Coronary artery (tissue), 2 donors: ENCODE measurements at regions not wholly inside any gene's neighbourhood (a gene's known extent, or its start where the extent isn't known, plus 50 kb on each side); places are given as distances from the start of the nearest gene placed in this dataset.
A peak's percentile ranks its signal among the peaks of the same experiment; 100 is the strongest.

Experiments
- DNase-seq: peaks from one replicate; pipeline ENCODE4 v3.0.0-alpha.2; 2017; ENCODE audit warnings: low spot score
- H3K27ac ChIP-seq, 2 donors: fragments of 200-600 bp; sonication (generic); one replicate each; pipeline ENCODE4 v1.5.1; 2016 to 2019
- H3K4me3 ChIP-seq: fragments of 200-600 bp; sonication (generic); 2 replicates; pipeline ENCODE4 v1.5.1; 2016; ENCODE audit warnings: mild to moderate bottlenecking, moderate library complexity
- TF ChIP-seq, protein P1 (sequence below): fragments of 200-600 bp; sonication (generic); IDR thresholded peaks from one replicate; pipeline ENCODE4 v1.5.1; 2019; ENCODE audit warnings: antibody characterized with exemption

DNA sequence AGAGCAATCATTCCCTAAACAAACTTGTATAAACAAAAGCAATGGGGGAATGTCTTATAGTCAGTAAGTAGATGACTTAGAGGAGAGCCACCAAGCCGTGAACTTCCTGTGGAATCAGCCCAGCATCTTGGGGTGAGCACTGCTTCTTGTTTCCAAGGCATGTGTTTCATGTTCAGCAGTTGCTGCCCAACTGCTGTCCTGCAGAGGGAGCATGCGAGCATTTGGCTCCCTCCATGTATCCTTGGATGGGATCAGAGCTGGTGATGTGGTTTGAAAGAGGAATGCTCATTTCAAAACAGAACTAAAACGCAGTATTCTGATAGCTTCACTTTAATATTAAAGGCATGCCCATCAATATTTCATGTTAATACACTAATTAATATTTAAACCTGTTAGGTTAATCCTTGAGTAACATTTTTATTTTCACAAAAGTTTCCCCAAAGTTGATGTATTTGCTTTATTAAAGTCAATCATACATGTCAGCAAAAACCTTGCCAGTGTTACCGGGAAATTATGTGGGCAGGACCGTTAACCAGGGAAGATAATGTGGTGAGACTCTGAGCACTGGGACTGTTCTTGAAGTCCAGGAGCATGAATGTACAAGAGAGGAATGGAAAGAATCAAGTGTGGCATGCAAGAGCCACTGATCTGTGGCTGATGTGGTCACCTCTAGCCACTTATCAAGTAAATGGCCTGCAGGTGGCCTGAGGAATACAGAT, 172.1 kb upstream of the GGTLC1 start:
- TF ChIP-seq, protein P1, sequence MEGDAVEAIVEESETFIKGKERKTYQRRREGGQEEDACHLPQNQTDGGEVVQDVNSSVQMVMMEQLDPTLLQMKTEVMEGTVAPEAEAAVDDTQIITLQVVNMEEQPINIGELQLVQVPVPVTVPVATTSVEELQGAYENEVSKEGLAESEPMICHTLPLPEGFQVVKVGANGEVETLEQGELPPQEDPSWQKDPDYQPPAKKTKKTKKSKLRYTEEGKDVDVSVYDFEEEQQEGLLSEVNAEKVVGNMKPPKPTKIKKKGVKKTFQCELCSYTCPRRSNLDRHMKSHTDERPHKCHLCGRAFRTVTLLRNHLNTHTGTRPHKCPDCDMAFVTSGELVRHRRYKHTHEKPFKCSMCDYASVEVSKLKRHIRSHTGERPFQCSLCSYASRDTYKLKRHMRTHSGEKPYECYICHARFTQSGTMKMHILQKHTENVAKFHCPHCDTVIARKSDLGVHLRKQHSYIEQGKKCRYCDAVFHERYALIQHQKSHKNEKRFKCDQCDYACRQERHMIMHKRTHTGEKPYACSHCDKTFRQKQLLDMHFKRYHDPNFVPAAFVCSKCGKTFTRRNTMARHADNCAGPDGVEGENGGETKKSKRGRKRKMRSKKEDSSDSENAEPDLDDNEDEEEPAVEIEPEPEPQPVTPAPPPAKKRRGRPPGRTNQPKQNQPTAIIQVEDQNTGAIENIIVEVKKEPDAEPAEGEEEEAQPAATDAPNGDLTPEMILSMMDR: peak; percentile 57
- H3K27ac ChIP-seq: no peak overlapping the region
- DNase-seq: no peak
- H3K4me3 ChIP-seq: no peak overlapping the region

DNA sequence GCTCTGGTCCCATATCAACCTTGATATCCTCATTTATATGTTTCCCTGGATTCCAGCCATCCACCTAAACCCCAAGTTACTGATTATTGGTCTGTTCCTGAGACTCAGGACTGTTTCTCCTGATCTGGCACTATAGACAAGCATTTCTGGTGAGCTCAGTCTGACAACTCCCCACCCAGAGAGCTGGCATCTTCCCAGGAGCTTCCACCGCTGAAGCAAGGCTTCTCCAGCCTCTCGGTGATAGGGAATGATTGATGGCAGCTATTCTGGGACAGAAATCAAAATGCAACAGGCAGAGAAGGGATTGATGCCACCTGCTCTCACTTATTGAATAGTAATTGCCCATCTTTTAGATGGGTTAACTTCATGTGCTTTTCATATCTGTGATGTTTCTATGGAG, 169.7 kb upstream of the GGTLC1 start:
- Histone ChIP-seq H3K4me3 (no peak overlapping the region), H3K27ac (no peak overlapping the region)
- TF ChIP-seq, protein P1: no peak
- no peak for DNase-seq

DNA sequence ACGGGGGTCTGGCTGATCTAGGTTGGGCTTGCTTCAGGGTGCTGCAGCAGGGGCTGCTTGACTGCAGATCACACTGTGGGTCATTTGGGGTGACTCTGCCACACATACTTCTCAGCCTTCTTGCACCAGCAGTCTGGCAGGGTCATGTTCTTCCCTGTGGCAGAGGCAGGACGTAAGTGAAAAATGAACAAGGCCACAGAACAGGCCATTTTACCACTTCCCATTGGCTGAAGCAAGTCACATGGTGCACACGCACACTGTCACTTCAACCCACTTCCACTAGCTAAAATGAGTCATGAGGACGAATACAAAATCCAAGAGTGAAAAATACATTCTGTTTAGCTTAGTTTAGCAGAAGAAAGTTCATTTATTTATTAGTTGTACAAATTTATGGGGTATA, 168.6 kb upstream of the GGTLC1 start:
- TF ChIP-seq, protein P1: no peak
- Histone ChIP-seq H3K27ac (no peak overlapping the region), H3K4me3 (no peak overlapping the region)
- no peak for DNase-seq

DNA sequence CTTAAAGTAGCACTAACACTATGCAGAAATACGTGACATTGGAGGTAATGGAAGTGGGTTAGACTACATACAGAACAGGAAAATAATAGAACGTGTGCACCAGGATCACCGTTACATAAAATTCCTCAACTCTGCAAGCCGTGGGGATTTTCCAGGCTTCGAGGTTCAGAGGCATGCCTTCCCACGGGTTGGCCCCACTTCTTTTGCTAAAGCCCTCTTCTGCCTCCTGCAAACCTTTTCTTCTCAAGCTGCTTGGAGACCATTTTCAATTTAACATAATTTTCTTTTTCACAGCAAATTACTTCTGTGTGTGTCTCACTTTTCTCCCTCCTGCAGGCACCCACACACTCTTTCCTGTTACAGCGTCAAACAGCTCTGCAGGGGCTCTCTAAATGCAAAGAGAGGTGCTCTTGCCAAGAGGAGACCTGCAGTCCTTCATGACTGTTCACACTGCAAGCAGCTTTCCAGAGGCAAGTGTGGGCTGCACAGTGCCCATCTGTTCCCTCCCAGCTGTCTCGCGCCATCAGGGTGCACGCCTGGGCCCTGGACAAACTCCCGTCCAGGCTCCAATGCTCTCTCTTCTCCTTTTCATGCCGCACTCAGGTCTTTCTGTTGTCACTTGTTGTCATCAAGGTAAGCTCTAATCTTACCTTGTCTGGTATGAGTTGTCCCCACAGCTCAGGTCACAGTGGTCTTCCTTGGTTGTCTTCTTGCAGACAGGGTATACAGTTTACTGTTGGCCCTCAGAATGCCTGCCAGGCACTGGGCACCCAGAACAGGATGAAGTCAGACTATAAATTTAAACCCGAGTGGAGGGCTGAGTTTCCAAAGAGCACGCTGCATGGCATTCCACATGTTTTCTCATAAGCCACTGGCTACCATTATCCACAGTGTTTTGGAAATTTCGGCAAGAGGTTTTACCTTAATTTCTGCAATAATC, 164.8 kb upstream of the GGTLC1 start:
- H3K27ac ChIP-seq: no peak overlapping the region
- no peak for DNase-seq
- no peak overlapping the region for H3K4me3 ChIP-seq
- TF ChIP-seq, protein P1: no peak

DNA sequence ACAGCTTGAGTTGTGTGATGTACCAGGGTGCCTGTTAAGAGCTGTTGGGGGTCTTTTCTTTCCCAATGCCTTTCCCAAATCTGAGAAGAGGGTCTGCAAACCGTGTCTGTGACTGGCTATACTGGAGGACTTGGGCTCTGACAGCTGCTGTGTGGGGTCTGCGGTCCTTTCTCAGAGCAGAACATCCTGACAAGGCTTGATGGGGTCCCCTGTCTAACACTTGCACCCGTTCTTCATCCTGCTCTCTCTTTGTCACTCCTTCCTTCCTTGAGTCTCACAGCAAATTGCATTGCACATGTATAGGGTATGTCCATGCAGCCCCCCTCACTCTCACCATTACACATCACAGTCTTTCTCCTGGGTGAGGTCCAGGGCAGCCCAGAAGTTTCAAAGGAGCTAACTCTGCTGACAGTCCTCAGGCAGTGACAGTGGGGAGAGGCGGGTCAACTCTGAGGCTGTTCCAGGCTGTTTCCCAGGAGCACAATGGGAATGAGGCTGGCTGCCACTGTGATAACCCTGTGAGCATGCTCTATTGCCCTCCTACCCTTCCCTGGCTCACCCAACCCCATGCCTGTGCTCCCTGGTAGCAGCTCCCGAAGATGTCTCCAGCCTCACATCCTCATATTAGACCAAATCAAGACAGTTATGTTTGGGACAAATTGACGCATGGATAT, 163.2 kb upstream of the GGTLC1 start:
- H3K4me3 ChIP-seq: no peak overlapping the region
- TF ChIP-seq, protein P1: no peak

DNA sequence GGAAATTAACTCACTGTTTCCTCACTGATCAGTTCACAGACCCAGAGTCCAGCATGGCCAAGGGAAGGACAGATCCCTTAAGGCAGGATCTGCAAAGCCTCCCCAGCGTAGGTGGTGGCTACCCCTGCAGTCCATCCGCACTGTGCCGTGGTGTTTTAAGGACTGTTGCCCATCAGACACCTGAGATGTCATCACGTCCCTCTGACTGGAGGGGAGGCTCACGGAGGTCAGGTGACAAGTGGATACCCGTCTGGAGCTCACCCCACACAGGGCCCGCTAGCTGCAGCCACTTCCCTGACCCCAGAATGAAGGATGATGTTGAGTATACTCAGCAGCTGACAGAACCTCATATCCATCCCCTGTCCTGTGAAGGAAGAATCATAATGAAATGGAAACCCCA, 161.8 kb upstream of the GGTLC1 start:
- TF ChIP-seq, protein P1: no peak
- DNase-seq: no peak
- Histone ChIP-seq H3K27ac (no peak overlapping the region), H3K4me3 (no peak overlapping the region)

More for the DNA sequence above, 163.2 kb upstream of the GGTLC1 start:
- no peak overlapping the region for H3K27ac ChIP-seq
- DNase-seq: no peak
